AG04449 (cell line): ENCODE measurements at regions not wholly inside any gene's neighbourhood (a gene's known extent, or its start where the extent isn't known, plus 50 kb on each side); places are given as distances from the start of the nearest gene placed in this dataset.

Experiments used
- CTCF ChIA-PET: fragments of 350-600 bp; formaldehyde crosslinking; extraction: SDS; loops from one replicate; lab custom pipeline; 2021; ENCODE audit warnings: antibody characterized with exemption; lab: Yijun Ruan, JAX
- POLR2A ChIA-PET: fragments of 400-600, 350-600 bp; formaldehyde crosslinking; extraction: SDS; loops from one replicate; lab custom pipeline; 2020; ENCODE audit warnings: antibody characterized with exemption, inconsistent platforms; lab: Yijun Ruan, JAX
- DNase-seq: peaks from one replicate; pipeline ENCODE4 v3.0.0-alpha.2; 2010; ENCODE audit warnings: low read depth, low spot score
- H3K4me3 ChIP-seq: 2 replicates; pipeline ENCODE4 v1.5.1; 2011; ENCODE audit warnings: low read depth, mild to moderate bottlenecking, control low read depth, low read length
- TF ChIP-seq, protein P1 (sequence below): IDR thresholded peaks from one replicate; pipeline ENCODE4 v1.5.1; 2011; ENCODE audit warnings: mild to moderate bottlenecking, moderate library complexity, low read length, control low read depth, inconsistent platforms; ENCODE audit not compliant: insufficient read depth; ENCODE audit errors: missing control alignments

DNA sequence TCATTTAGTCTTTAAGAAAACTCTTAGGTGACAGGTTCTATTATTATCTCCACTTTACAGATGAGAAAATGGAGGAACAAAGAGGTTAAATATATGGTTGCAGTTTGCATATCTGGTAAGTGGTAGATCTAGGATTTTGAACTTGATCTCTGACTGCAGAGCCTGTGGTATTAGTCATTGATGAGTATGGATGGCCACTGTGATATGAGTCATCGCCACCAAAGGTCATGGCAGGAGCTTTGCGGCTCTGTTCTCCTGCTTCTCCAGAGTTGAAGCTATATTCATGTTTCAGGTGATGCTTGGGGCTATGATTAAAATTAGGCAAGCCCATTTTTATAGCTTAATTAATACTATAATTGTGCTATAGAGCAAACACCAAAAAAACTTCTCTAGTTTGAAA is 306.2 kb upstream of the DPPA4 start:
- TF ChIP-seq, protein P1, sequence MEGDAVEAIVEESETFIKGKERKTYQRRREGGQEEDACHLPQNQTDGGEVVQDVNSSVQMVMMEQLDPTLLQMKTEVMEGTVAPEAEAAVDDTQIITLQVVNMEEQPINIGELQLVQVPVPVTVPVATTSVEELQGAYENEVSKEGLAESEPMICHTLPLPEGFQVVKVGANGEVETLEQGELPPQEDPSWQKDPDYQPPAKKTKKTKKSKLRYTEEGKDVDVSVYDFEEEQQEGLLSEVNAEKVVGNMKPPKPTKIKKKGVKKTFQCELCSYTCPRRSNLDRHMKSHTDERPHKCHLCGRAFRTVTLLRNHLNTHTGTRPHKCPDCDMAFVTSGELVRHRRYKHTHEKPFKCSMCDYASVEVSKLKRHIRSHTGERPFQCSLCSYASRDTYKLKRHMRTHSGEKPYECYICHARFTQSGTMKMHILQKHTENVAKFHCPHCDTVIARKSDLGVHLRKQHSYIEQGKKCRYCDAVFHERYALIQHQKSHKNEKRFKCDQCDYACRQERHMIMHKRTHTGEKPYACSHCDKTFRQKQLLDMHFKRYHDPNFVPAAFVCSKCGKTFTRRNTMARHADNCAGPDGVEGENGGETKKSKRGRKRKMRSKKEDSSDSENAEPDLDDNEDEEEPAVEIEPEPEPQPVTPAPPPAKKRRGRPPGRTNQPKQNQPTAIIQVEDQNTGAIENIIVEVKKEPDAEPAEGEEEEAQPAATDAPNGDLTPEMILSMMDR, result no peak
- no peak for DNase-seq
- ChIA-PET POLR2A (no interaction called here), CTCF (no interaction called here)
- H3K4me3 ChIP-seq, result no peak overlapping the region

DNA sequence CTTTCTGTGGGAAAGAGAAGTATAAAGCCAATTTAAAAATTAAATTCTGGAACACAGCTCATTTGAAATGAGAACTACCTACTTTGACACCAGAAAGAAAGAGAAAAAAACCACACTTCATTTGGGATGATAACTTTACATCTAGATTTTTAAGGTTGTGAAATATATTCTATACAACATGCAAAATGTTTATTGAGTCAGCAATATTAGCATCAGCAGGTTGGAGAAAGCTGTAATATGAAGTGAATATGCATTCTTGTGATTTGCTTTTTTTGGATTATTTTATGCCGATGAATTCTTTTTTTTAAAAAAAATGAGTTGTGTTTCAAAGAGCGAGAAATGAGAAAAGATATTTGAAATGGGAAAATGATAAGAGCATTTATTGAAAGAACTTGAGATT is 307.0 kb upstream of the DPPA4 start:
- no peak for DNase-seq
- TF ChIP-seq, protein P1, result no peak
- ChIA-PET CTCF (no interaction called here), POLR2A (no interaction called here)
- H3K4me3 ChIP-seq, result no peak overlapping the region

DNA sequence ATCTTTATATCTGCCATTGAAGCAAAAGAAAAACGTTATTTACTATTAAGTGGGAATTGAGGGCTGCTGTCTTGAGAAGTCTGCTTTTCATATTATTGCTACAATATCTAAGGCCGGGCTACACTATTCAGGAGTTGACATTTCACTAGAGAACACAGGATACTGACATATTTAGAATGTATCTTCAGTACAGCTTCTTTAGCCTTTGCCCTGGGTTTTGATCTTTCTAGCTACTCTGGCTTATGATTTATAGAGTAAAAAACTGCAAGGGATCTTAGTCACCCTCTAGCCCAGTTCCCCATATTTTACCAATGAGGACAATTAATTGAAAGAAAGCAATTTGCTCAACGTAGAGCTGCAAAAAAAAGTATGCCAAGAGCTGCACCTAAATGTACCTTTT is 307.4 kb upstream of the DPPA4 start:
- no peak for DNase-seq
- TF ChIP-seq, protein P1, result no peak
- H3K4me3 ChIP-seq, result no peak overlapping the region
- ChIA-PET POLR2A (no interaction called here), CTCF (no interaction called here)

DNA sequence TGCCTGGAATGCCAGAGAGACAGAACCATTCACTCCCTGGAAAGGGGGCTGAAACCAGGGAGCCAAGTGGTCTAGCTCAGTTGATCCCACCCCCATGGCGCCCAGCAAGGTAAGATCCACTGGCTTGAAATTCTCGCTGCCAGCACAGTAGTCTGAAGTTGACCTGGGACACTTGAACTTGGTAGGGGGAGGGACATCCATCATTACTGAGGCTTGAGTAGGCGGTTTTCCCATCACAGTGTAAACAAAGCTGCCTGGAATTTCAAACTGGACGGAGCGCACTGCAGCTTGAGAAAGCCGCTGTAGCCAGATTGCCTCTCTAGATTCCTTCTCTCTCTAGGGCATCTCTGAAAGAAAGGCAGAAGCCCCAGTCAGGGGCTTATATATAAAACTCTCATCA is 310.7 kb upstream of the DPPA4 start:
- ChIA-PET CTCF (no interaction called here), POLR2A (no interaction called here)
- TF ChIP-seq, protein P1, result no peak
- no peak overlapping the region for H3K4me3 ChIP-seq
- no peak for DNase-seq

DNA sequence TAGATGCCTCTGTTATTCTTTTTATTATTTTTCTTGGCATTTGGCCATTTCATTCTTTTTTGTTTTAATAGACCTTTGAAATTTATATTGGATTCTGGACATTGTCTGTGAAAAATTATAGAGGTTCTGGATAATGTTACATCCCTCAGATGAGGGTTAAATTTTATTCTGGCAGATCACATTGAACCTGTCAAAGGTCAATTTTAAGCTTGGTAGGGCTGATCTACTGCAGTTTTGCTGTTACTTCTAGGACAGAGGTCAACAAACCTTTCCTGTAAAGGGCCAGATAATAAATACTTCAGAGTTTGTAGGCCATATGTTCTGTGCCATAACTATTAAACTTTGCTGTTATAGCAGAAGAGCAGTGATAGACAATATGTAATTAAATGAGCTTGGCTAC is 318.9 kb upstream of the DPPA4 start:
- ChIA-PET POLR2A (no interaction called here), CTCF (no interaction called here)
- H3K4me3 ChIP-seq, result no peak overlapping the region
- TF ChIP-seq, protein P1, result no peak
- DNase-seq, result no peak

DNA sequence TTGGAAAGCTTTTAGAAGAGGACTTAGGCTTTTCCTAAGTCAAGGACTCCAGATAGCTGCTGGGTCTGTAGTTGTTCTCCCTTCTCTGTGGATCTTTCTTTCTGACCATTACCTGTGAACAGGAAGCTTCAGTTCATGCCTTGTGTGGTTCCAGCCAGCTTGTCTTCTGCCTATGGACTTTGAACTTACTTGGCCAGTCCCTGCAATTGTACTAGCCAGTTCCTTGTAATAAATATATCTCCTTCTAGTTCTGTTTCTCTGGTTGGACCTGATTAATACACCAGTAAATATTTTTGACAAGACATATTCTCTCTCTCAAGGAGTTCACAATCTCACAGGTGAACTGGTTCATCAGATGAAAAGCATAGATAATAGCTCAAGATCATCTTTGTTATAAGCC is 341.3 kb upstream of the DPPA4 start:
- ChIA-PET CTCF (no interaction called here), POLR2A (no interaction called here)
- no peak overlapping the region for H3K4me3 ChIP-seq
- no peak for DNase-seq
- TF ChIP-seq, protein P1, result no peak

DNA sequence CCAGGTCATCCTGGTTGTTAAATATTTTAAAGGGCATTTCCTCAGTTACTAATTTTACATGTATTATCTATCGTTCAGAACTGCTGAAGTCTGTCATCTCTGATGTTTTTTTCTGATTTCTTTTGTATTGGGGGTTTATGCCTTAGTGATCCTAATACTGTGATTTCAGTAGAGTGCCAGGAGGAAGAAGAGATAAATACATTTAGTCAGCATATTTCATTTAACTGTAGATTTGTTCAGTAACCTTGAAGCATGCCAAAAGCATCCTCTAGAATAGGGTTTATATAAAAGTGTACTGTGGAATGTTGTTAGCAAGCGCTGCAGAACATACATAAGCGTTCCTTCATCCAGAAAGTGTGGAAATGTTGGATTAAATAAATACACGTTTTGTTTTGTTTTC is 342.3 kb upstream of the DPPA4 start:
- no peak overlapping the region for H3K4me3 ChIP-seq
- CTCF ChIA-PET, result no interaction called here
- POLR2A ChIA-PET, result no interaction called here
- DNase-seq, result no peak
- TF ChIP-seq, protein P1, result no peak
